ENCODE measurements at regions not wholly inside any gene's neighbourhood (a gene's known extent, or its start where the extent isn't known, plus 50 kb on each side); places are given as distances from the start of the nearest gene placed in this dataset.

- Histone ChIP-seq H3K27ac (no peak overlapping the region), H3K9me3 (peaks cover 0 to 3% (median 0%) of the 10 kb centered on the region in 4 donors), H3K4me3 (no peak overlapping the region), H3K36me3 (no peaks in the 10 kb centered on the region), H3K4me1 (no peaks in the 10 kb centered on the region), H3K27me3 (no peaks in the 10 kb centered on the region)
- TF ChIP-seq POLR2AphosphoS5 (IDR thresholded peaks at IDR 0.05) (no peak), POLR2A (IDR thresholded peaks at IDR 0.05) (no peak), EP300 (IDR thresholded peaks at IDR 0.05) (no peak), CTCF (IDR thresholded peaks at IDR 0.05) (no peak)
- intact Hi-C loops (cut with DNase I), result no loop called here
- WGBS, 2 donors, result 69% methylated on average over 1 of the region's 1 CpG
- DNase-seq, result no peak
Measured at GRCh38 chr2:88331239-88331638, 121.3 kb downstream of the FOXI3 start.

GRCh38 chr2:88329815-88330603 is 122.5 kb downstream of the FOXI3 start:
- H3K27ac ChIP-seq, result no peak overlapping the region
- peaks cover 0 to 3% (median 0%) of the 10 kb centered on the region in 4 donors for H3K9me3 ChIP-seq
- no peaks in the 10 kb centered on the region for H3K4me1 ChIP-seq
- intact Hi-C loops (cut with DNase I), result no loop called here
- DNase-seq, result no peak
- no peaks in the 10 kb centered on the region for H3K27me3 ChIP-seq
- H3K36me3 ChIP-seq, result no peaks in the 10 kb centered on the region
- TF ChIP-seq POLR2A (IDR thresholded peaks at IDR 0.05) (no peak), CTCF (IDR thresholded peaks at IDR 0.05) (no peak), EP300 (IDR thresholded peaks at IDR 0.05) (no peak), POLR2AphosphoS5 (IDR thresholded peaks at IDR 0.05) (no peak)
- H3K4me3 ChIP-seq, result no peak overlapping the region
- 54 to 60% methylated on average over 8 of the region's 8 CpGs for WGBS, 2 donors

- H3K4me1 ChIP-seq, result no peaks in the 10 kb centered on the region
- H3K36me3 ChIP-seq, result no peaks in the 10 kb centered on the region
- no peak overlapping the region for H3K27ac ChIP-seq
- 24 to 37% methylated on average over 7 of the region's 7 CpGs for WGBS, 2 donors
- no peak for TF ChIP-seq CTCF (IDR thresholded peaks at IDR 0.05)
- no peak for TF ChIP-seq POLR2A (IDR thresholded peaks at IDR 0.05)
- TF ChIP-seq EP300 (IDR thresholded peaks at IDR 0.05), result no peak
- TF ChIP-seq POLR2AphosphoS5 (IDR thresholded peaks at IDR 0.05), result no peak
- H3K27me3 ChIP-seq, result peaks cover 0 to 12% (median 0%) of the 10 kb centered on the region in 3 donors
- H3K4me3 ChIP-seq, result no peak overlapping the region
- DNase-seq, result no peak
- intact Hi-C loops (cut with DNase I), result no loop called here
- no peaks in the 10 kb centered on the region for H3K9me3 ChIP-seq
Measured at GRCh38 chr2:88321449-88322248, 130.8 kb downstream of the FOXI3 start.

- H3K27ac ChIP-seq, result no peak overlapping the region
- 84 to 86% methylated on average over 2 of the region's 2 CpGs for WGBS, 2 donors
- DNase-seq, result no peak
- no peak for TF ChIP-seq POLR2AphosphoS5 (IDR thresholded peaks at IDR 0.05)
- TF ChIP-seq EP300 (IDR thresholded peaks at IDR 0.05), result no peak
- no peak for TF ChIP-seq POLR2A (IDR thresholded peaks at IDR 0.05)
- TF ChIP-seq CTCF (IDR thresholded peaks at IDR 0.05), result no peak
- no peak overlapping the region for H3K4me3 ChIP-seq
- peaks cover 0 to 12% (median 0%) of the 10 kb centered on the region in 3 donors for H3K27me3 ChIP-seq
- no peaks in the 10 kb centered on the region for H3K4me1 ChIP-seq
- intact Hi-C loops (cut with DNase I), result no loop called here
- no peaks in the 10 kb centered on the region for H3K9me3 ChIP-seq
- no peaks in the 10 kb centered on the region for H3K36me3 ChIP-seq
Measured at GRCh38 chr2:88320076-88320773, 132.3 kb downstream of the FOXI3 start.

Data from sigmoid colon (tissue), 6 donors.